A549 (cell line): ENCODE measurements at regions not wholly inside any gene's neighbourhood (a gene's known extent, or its start where the extent isn't known, plus 50 kb on each side); places are given as distances from the start of the nearest gene placed in this dataset.

ENCODE experiments used
- ATAC-seq, 2 experiments: fragments of 200-7000 bp in 1 of 2; fragments of >200 bp in 1 of 2; cut with Nextera tagmentation in 1 of 2; cut with Tn5 transposase in 1 of 2; 3 replicates each; pipeline versions ENCODE4 v1.8.0 to v1.9.1; 2018 to 2020; ENCODE audit warnings: mild to moderate bottlenecking in 1 of 2, moderate library complexity in 1 of 2
- CTCF ChIA-PET: fragments of 300-600 bp; sonication (Branson Sonifier 250); formaldehyde crosslinking; extraction: SDS; loops from one replicate; lab custom pipeline; 2021; ENCODE audit warnings: antibody characterized with exemption, inconsistent platforms; lab: Yijun Ruan, JAX
- POLR2A ChIA-PET: fragments of 350-600 bp; formaldehyde crosslinking; extraction: SDS; loops from one replicate; lab custom pipeline; 2021; ENCODE audit warnings: antibody characterized with exemption, inconsistent platforms; lab: Yijun Ruan, JAX
- DNase-seq, 2 experiments: peaks; one replicate each; pipeline versions ENCODE4 v3.0.0 to v3.0.0-alpha.2; 2011 to 2016; ENCODE audit warnings: low read depth in 1 of 2, low spot score in 1 of 2
- FAIRE-seq: peaks from 2 replicates; lab custom pipeline; 2011; peaks lifted over from hg19 to GRCh38; lab: Jason Lieb, UNC
- H3K27ac ChIP-seq, 2 experiments: fragments of >200 bp; sonication (Bioruptor Twin); formaldehyde crosslinking; 3 replicates each; pipeline ENCODE4 v1.5.1; 2016 to 2017
- H3K4me1 ChIP-seq: fragments of >200 bp; sonication (Bioruptor Twin); formaldehyde crosslinking; 3 replicates; pipeline ENCODE4 v1.6.1; 2016
- H3K4me2 ChIP-seq: fragments of >200 bp; sonication (Bioruptor Twin); formaldehyde crosslinking; 3 replicates; pipeline ENCODE4 v1.6.1; 2016
- H3K4me3 ChIP-seq: fragments of >200 bp; sonication (Bioruptor Twin); formaldehyde crosslinking; 3 replicates; pipeline ENCODE4 v1.5.1; 2016
- H3K9me3 ChIP-seq: fragments of >200 bp; sonication (Bioruptor Twin); formaldehyde crosslinking; 3 replicates; pipeline ENCODE4 v1.6.1; 2016
- CBX8 ChIP-seq: fragments of 200-600 bp; sonication (generic); IDR thresholded peaks from 2 replicates; pipeline ENCODE4 v1.6.1; 2016
- CHD2 ChIP-seq: fragments of 150-350 bp; IDR thresholded peaks from 2 replicates; pipeline ENCODE4 v1.6.1; 2014; ENCODE audit warnings: low read length; ENCODE audit not compliant: partially characterized antibody
- EHF ChIP-seq: fragments of 250-450 bp; sonication (Bioruptor Pico); IDR thresholded peaks from 2 replicates; pipeline ENCODE4 v1.5.0; 2020; ENCODE audit warnings: mild to moderate bottlenecking
- GATA3 ChIP-seq: IDR thresholded peaks from 2 replicates; pipeline ENCODE4 v1.6.1; 2012; ENCODE audit warnings: borderline replicate concordance
- HDAC2 ChIP-seq: fragments of 200-600 bp; sonication (generic); IDR thresholded peaks from 2 replicates; pipeline ENCODE4 v1.6.1; 2016
- HEYL ChIP-seq: fragments of 250-450 bp; sonication (Bioruptor Pico); IDR thresholded peaks from 2 replicates; pipeline ENCODE4 v1.8.0; 2021; ENCODE audit warnings: mild to moderate bottlenecking, moderate library complexity
- HMGXB4 ChIP-seq: fragments of 250-450 bp; sonication (Bioruptor Pico); IDR thresholded peaks from 2 replicates; pipeline ENCODE4 v1.5.0; 2021; ENCODE audit warnings: mild to moderate bottlenecking, moderate library complexity, borderline replicate concordance
- HOXB13 ChIP-seq: fragments of 250-450 bp; sonication (Bioruptor Pico); IDR thresholded peaks from 2 replicates; pipeline ENCODE4 v1.5.0; 2020; ENCODE audit warnings: low read depth, mild to moderate bottlenecking, moderate library complexity
- JUN ChIP-seq, 2 experiments: fragments of >200 bp; sonication (Bioruptor Twin); formaldehyde crosslinking; IDR thresholded peaks; 2 replicates in 1 of 2; 3 replicates in 1 of 2; pipeline ENCODE4 v1.6.1; 2016 to 2017
- JUNB ChIP-seq: fragments of >200 bp; sonication (Bioruptor Twin); formaldehyde crosslinking; IDR thresholded peaks from 2 replicates; pipeline ENCODE4 v1.6.1; 2016
- MAFK ChIP-seq: fragments of 450-650 bp; IDR thresholded peaks from 2 replicates; pipeline ENCODE4 v1.6.1; 2014; ENCODE audit not compliant: partially characterized antibody
- MAZ ChIP-seq: fragments of 150-350 bp; IDR thresholded peaks from 2 replicates; pipeline ENCODE4 v1.6.1; 2014; ENCODE audit warnings: antibody characterized with exemption, low read depth, low read length, borderline replicate concordance
- NFE2L2 ChIP-seq: fragments of 150-350 bp; conservative IDR thresholded peaks from 2 replicates; pipeline ENCODE4 v1.6.1; 2014; ENCODE audit warnings: low read length
- NR3C1 ChIP-seq: fragments of >200 bp; sonication (Bioruptor Twin); formaldehyde crosslinking; IDR thresholded peaks from 3 replicates; pipeline ENCODE4 v1.6.1; 2017
- POLR2AphosphoS2 ChIP-seq: conservative IDR thresholded peaks from 2 replicates; pipeline ENCODE4 v1.6.1; 2012; ENCODE audit warnings: low read length, improper control_type of control experiment, inconsistent platforms
- RAD21 ChIP-seq, 2 experiments: fragments of >200 bp in 1 of 2; sonication (Bioruptor Twin) in 1 of 2; formaldehyde crosslinking in 1 of 2; IDR thresholded peaks in 1 of 2; conservative IDR thresholded peaks in 1 of 2; 2 replicates in 1 of 2; 3 replicates in 1 of 2; pipeline ENCODE4 v1.6.1; 2012 to 2018; ENCODE audit warnings: inconsistent platforms in 1 of 2
- RARB ChIP-seq: fragments of 250-450 bp; sonication (Bioruptor Pico); IDR thresholded peaks from 2 replicates; pipeline ENCODE4 v1.8.0; 2021; ENCODE audit warnings: mild to moderate bottlenecking, moderate library complexity
- RCOR1 ChIP-seq: fragments of 150-350 bp; IDR thresholded peaks from 2 replicates; pipeline ENCODE4 v1.6.1; 2014; ENCODE audit warnings: antibody characterized with exemption, low read length, low read depth
- USF2 ChIP-seq: fragments of 450-650 bp; IDR thresholded peaks from 2 replicates; pipeline ENCODE4 v1.6.1; 2014; ENCODE audit warnings: antibody characterized with exemption
- ZFP36 ChIP-seq: fragments of 450-650 bp; IDR thresholded peaks from 2 replicates; pipeline ENCODE4 v1.6.1; 2014; ENCODE audit warnings: borderline replicate concordance; ENCODE audit not compliant: partially characterized antibody
- WGBS: methylation state at CpG from one replicate; pipeline ENCODE4 v1.1.6; 2017; ENCODE audit errors: missing lambda C conversion rate; 5-methylcytosine and 5-hydroxymethylcytosine counted together
- TF ChIP-seq, protein P1 (sequence below): fragments of >200 bp; sonication (Bioruptor Twin); formaldehyde crosslinking; IDR thresholded peaks from 3 replicates; pipeline ENCODE4 v1.5.1; 2016

DNA sequence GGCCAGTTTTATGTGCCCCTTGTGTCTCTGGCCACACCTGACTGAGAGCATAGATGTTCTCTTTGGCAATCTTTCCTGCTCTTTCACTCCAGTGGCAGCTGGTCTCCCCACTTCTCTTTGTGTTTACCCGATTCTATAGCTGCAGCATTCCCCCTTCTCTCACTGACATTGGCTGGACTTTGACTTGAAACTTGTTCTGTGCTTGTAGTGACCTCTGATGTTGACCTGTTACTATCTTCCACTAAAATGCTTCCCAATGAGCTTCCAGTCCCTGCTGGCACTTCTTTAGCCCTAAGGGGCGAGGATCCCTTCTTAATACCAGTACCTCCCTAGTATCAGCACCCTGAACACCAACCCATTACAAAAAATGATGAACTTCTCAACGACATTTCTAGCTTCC, 653.3 kb downstream of the LTN1 start:
- Histone ChIP-seq H3K4me2 (no peak overlapping the region), H3K9me3 (no peaks in the 10 kb centered on the region), H3K4me1 (no peaks in the 10 kb centered on the region), H3K27ac (no peak overlapping the region), H3K4me3 (no peak overlapping the region)
- WGBS, result 5% methylated on average over 3 of the region's 3 CpGs
- no peak for DNase-seq
- ChIA-PET CTCF (interaction anchor here (1.4 kb wide), 1 partner anchor 1489 kb away, joined by 3 read pairs; no protein-coding TSS in a partner anchor), POLR2A (no interaction called here)
- ATAC-seq, result no peak
- TF ChIP-seq, protein P1, sequence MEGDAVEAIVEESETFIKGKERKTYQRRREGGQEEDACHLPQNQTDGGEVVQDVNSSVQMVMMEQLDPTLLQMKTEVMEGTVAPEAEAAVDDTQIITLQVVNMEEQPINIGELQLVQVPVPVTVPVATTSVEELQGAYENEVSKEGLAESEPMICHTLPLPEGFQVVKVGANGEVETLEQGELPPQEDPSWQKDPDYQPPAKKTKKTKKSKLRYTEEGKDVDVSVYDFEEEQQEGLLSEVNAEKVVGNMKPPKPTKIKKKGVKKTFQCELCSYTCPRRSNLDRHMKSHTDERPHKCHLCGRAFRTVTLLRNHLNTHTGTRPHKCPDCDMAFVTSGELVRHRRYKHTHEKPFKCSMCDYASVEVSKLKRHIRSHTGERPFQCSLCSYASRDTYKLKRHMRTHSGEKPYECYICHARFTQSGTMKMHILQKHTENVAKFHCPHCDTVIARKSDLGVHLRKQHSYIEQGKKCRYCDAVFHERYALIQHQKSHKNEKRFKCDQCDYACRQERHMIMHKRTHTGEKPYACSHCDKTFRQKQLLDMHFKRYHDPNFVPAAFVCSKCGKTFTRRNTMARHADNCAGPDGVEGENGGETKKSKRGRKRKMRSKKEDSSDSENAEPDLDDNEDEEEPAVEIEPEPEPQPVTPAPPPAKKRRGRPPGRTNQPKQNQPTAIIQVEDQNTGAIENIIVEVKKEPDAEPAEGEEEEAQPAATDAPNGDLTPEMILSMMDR, result no peak
- TF ChIP-seq GATA3 (no peak), USF2 (no peak), RAD21 (conservative IDR thresholded peaks at IDR 0.05 in 1 of 2, IDR thresholded peaks at IDR 0.05 in 1 of 2) (no peak), JUNB (no peak), HOXB13 (CRISPR knock-in tag) (no peak), RCOR1 (no peak), MAZ (no peak), JUN (IDR thresholded peaks at IDR 0.05) (no peak), ZFP36 (no peak), HMGXB4 (CRISPR knock-in tag) (no peak), CBX8 (no peak), MAFK (no peak)
- FAIRE-seq, result no peak

- TF ChIP-seq RARB (no peak), HEYL (no peak), NR3C1 (no peak), EHF (CRISPR knock-in tag) (no peak), POLR2AphosphoS2 (no peak)
- no peak overlapping the region for H3K27ac ChIP-seq
- no peak for ATAC-seq
- H3K9me3 ChIP-seq, result no peaks in the 10 kb centered on the region
- no peak for FAIRE-seq
- no peaks in the 10 kb centered on the region for H3K4me1 ChIP-seq
- WGBS, result 27% methylated on average over 5 of the region's 5 CpGs
- no peak for DNase-seq
- CTCF ChIA-PET, result interaction anchor here (1.4 kb wide), 1 partner anchor 1488 kb away, joined by 3 read pairs; no protein-coding TSS in a partner anchor
- no peak overlapping the region for H3K4me2 ChIP-seq
- POLR2A ChIA-PET, result no interaction called here
- no peak overlapping the region for H3K4me3 ChIP-seq
These were observed 653.9 kb downstream of the LTN1 start for GRCh38 chr21:28338701-28339305.

GRCh38 chr21:28337315-28337714, 655.4 kb downstream of the LTN1 start:
- ATAC-seq (no peak), FAIRE-seq (no peak), DNase-seq (peak in 1 of 2 experiments; percentile 11)
- Histone ChIP-seq H3K4me1 (no peaks in the 10 kb centered on the region), H3K9me3 (no peaks in the 10 kb centered on the region), H3K4me2 (no peak overlapping the region), H3K27ac (no peak overlapping the region), H3K4me3 (no peak overlapping the region)
- CTCF ChIA-PET, result interaction anchor here (1.6 kb wide), 2 partner anchors 15 to 408 kb away, joined by 3 to 11 read pairs; no protein-coding TSS in a partner anchor
- POLR2A ChIA-PET, result no interaction called here
- TF ChIP-seq HDAC2 (no peak), CHD2 (no peak), NFE2L2 (no peak)
